ENCODE measurements at regions not wholly inside any gene's neighbourhood (a gene's known extent, or its start where the extent isn't known, plus 50 kb on each side); places are given as distances from the start of the nearest gene placed in this dataset.

- peak overlapping the region; percentile 24 for H3K27ac Mint-ChIP-seq
- no peak for DNase-seq
- H3K27me3 Mint-ChIP-seq (ENCODE audit: low read depth, poor library complexity), result no peaks in the 10 kb centered on the region
- peaks cover 8% of the 10 kb centered on the region for H3K36me3 Mint-ChIP-seq (ENCODE audit: low read depth)
- no peak overlapping the region for H3K4me3 Mint-ChIP-seq
- TF ChIP-seq CTCF (IDR thresholded peaks at IDR 0.05), result no peak
- H3K9me3 Mint-ChIP-seq, result peaks cover 18% of the 10 kb centered on the region
- peaks cover 22% of the 10 kb centered on the region for H3K4me1 Mint-ChIP-seq
Measured at GRCh38 chr3:21879184-21879886, 128.3 kb upstream of the ZNF385D start.

GRCh38 chr3:21888656-21889055 lies 137.6 kb upstream of the ZNF385D start:
- no peak for DNase-seq
- Mint-ChIP-seq H3K4me1 (no peaks in the 10 kb centered on the region), H3K27me3 (ENCODE audit: low read depth, poor library complexity) (peaks cover 3% of the 10 kb centered on the region), H3K4me3 (no peak overlapping the region), H3K9me3 (no peaks in the 10 kb centered on the region), H3K36me3 (ENCODE audit: low read depth) (no peaks in the 10 kb centered on the region), H3K27ac (no peak overlapping the region)
- TF ChIP-seq CTCF (IDR thresholded peaks at IDR 0.05), result no peak

- TF ChIP-seq CTCF (IDR thresholded peaks at IDR 0.05), result no peak
- no peak for DNase-seq
- H3K4me3 Mint-ChIP-seq, result no peak overlapping the region
- no peaks in the 10 kb centered on the region for H3K4me1 Mint-ChIP-seq
- H3K9me3 Mint-ChIP-seq, result no peaks in the 10 kb centered on the region
- H3K36me3 Mint-ChIP-seq (ENCODE audit: low read depth), result no peaks in the 10 kb centered on the region
- no peak overlapping the region for H3K27ac Mint-ChIP-seq
- H3K27me3 Mint-ChIP-seq (ENCODE audit: low read depth, poor library complexity), result peaks cover 3% of the 10 kb centered on the region
Measured at GRCh38 chr3:21889166-21889565, 138.2 kb upstream of the ZNF385D start.

- DNase-seq, result no peak
- Mint-ChIP-seq H3K4me1 (no peaks in the 10 kb centered on the region), H3K36me3 (ENCODE audit: low read depth) (no peaks in the 10 kb centered on the region), H3K27me3 (ENCODE audit: low read depth, poor library complexity) (peaks cover 3% of the 10 kb centered on the region), H3K27ac (no peak overlapping the region), H3K9me3 (no peaks in the 10 kb centered on the region), H3K4me3 (no peak overlapping the region)
- no peak for TF ChIP-seq CTCF (IDR thresholded peaks at IDR 0.05)
Measured at GRCh38 chr3:21892104-21892503, 141.1 kb upstream of the ZNF385D start.

- Mint-ChIP-seq H3K36me3 (ENCODE audit: low read depth) (no peaks in the 10 kb centered on the region), H3K4me1 (no peaks in the 10 kb centered on the region), H3K9me3 (no peaks in the 10 kb centered on the region), H3K4me3 (no peak overlapping the region), H3K27me3 (ENCODE audit: low read depth, poor library complexity) (peaks cover 3% of the 10 kb centered on the region), H3K27ac (no peak overlapping the region)
- no peak for DNase-seq
- TF ChIP-seq CTCF (IDR thresholded peaks at IDR 0.05), result no peak
Measured at GRCh38 chr3:21893242-21893641, 142.2 kb upstream of the ZNF385D start.

All from nephron progenitor cell (in vitro differentiated cells).